Sigmoid colon (tissue), 6 donors: ENCODE measurements at regions not wholly inside any gene's neighbourhood (a gene's known extent, or its start where the extent isn't known, plus 50 kb on each side); places are given as distances from the start of the nearest gene placed in this dataset.

Source experiments
- DNase-seq: peaks from one replicate; pipeline ENCODE4 v3.0.0-alpha.2; 2019
- H3K27ac ChIP-seq, 4 donors: fragments of 200-600 bp; sonication (generic); one replicate each; pipeline ENCODE4 v1.5.1; 2016 to 2019; ENCODE audit warnings: mild to moderate bottlenecking in 1 of 4
- H3K27me3 ChIP-seq, 3 donors: fragments of 200-600 bp; sonication (generic); one replicate each; pipeline ENCODE4 v1.5.1; 2019; ENCODE audit warnings: mild to moderate bottlenecking in 1 of 3
- H3K36me3 ChIP-seq, 4 donors: fragments of 200-600 bp; sonication (generic); one replicate each; pipeline ENCODE4 v1.5.1; 2016 to 2019
- H3K4me1 ChIP-seq, 4 donors: fragments of 200-600 bp; sonication (generic); one replicate each; pipeline ENCODE4 v1.5.1; 2017 to 2019
- H3K4me3 ChIP-seq, 4 donors: fragments of 200-600 bp; sonication (generic); one replicate each; pipeline ENCODE4 v1.5.1; 2017 to 2019; ENCODE audit warnings: mild to moderate bottlenecking in 2 of 4, moderate library complexity in 1 of 4
- H3K9me3 ChIP-seq, 4 donors: fragments of 200-600 bp in 3 of 4; sonication (generic) in 3 of 4; one replicate each; pipeline versions ENCODE4 v1.5.1 to v1.6.1; 2013 to 2019
- CTCF ChIP-seq, 4 experiments: fragments of 450-650 bp in 3 of 4; fragments of 200-600 bp in 1 of 4; IDR thresholded peaks; one replicate each; pipeline ENCODE4 v1.5.1; 2016 to 2019; ENCODE audit warnings: antibody characterized with exemption in 4 of 4, mild to moderate bottlenecking in 3 of 4, moderate library complexity in 2 of 4
- EP300 ChIP-seq, 4 donors: sonication (generic); formaldehyde crosslinking; IDR thresholded peaks; one replicate each; pipeline ENCODE4 v1.6.1; 2017; ENCODE audit warnings: antibody characterized with exemption in 4 of 4
- POLR2A ChIP-seq, 2 donors: fragments of 450-650 bp; IDR thresholded peaks; one replicate each; pipeline ENCODE4 v1.6.1; 2016; ENCODE audit warnings: antibody characterized with exemption in 2 of 2, mild to moderate bottlenecking in 2 of 2, moderate library complexity in 2 of 2
- POLR2AphosphoS5 ChIP-seq, 4 donors: sonication (generic); formaldehyde crosslinking; IDR thresholded peaks; one replicate each; pipeline ENCODE4 v1.6.1; 2017; ENCODE audit warnings: antibody characterized with exemption in 4 of 4
- WGBS, 2 donors: extraction: QIAGEN DNeasy Blood & Tissue Kit; methylation state at CpG; one replicate each; pipeline ENCODE4 v1.1.7; 2013; 5-methylcytosine and 5-hydroxymethylcytosine counted together
- intact Hi-C: fragments of 100-400 bp; cut with DNase I; formaldehyde crosslinking; loops from one replicate; pipeline ENCODE4 v1.15.1; 2023
- donor health status: healthy with polysubstance abuse.
- donor health status: healthy.

- no peaks in the 10 kb centered on the region for H3K9me3 ChIP-seq
- WGBS, 2 donors, result 91 to 94% methylated on average over 4 of the region's 4 CpGs
- H3K4me3 ChIP-seq, result no peak overlapping the region
- H3K36me3 ChIP-seq, result no peaks in the 10 kb centered on the region
- H3K27me3 ChIP-seq, result no peaks in the 10 kb centered on the region
- TF ChIP-seq EP300 (IDR thresholded peaks at IDR 0.05), result no peak
- no peak for TF ChIP-seq POLR2A (IDR thresholded peaks at IDR 0.05)
- TF ChIP-seq CTCF (IDR thresholded peaks at IDR 0.05), result no peak
- TF ChIP-seq POLR2AphosphoS5 (IDR thresholded peaks at IDR 0.05), result no peak
- peaks cover 0 to 14% (median 6%) of the 10 kb centered on the region in 4 donors for H3K4me1 ChIP-seq
- no peak overlapping the region for H3K27ac ChIP-seq
- intact Hi-C loops, result no loop called here
- DNase-seq, result no peak
Observed at GRCh38 chr1:193555662-193556441, 369.4 kb upstream of the B3GALT2 start.

GRCh38 chr1:193553564-193553963, 367.2 kb upstream of the B3GALT2 start:
- H3K4me3 ChIP-seq, result no peak overlapping the region
- intact Hi-C loops, result no loop called here
- no peaks in the 10 kb centered on the region for H3K27me3 ChIP-seq
- H3K27ac ChIP-seq, result no peak overlapping the region
- H3K4me1 ChIP-seq, result peaks cover 0 to 4% (median 2%) of the 10 kb centered on the region in 4 donors
- no peaks in the 10 kb centered on the region for H3K36me3 ChIP-seq
- no peak for TF ChIP-seq EP300 (IDR thresholded peaks at IDR 0.05)
- TF ChIP-seq POLR2A (IDR thresholded peaks at IDR 0.05), result no peak
- TF ChIP-seq POLR2AphosphoS5 (IDR thresholded peaks at IDR 0.05), result no peak
- no peak for TF ChIP-seq CTCF (IDR thresholded peaks at IDR 0.05)
- no peak for DNase-seq
- 85 to 96% methylated on average over 2 of the region's 2 CpGs for WGBS, 2 donors
- no peaks in the 10 kb centered on the region for H3K9me3 ChIP-seq

GRCh38 chr1:193552274-193552673, 365.9 kb upstream of the B3GALT2 start:
- intact Hi-C loops, result no loop called here
- H3K9me3 ChIP-seq, result no peaks in the 10 kb centered on the region
- TF ChIP-seq POLR2A (IDR thresholded peaks at IDR 0.05) (no peak), CTCF (IDR thresholded peaks at IDR 0.05) (no peak), EP300 (IDR thresholded peaks at IDR 0.05) (no peak), POLR2AphosphoS5 (IDR thresholded peaks at IDR 0.05) (no peak)
- no peaks in the 10 kb centered on the region for H3K4me1 ChIP-seq
- 94 to 95% methylated on average over 4 of the region's 4 CpGs for WGBS, 2 donors
- no peak overlapping the region for H3K4me3 ChIP-seq
- H3K27me3 ChIP-seq, result no peaks in the 10 kb centered on the region
- DNase-seq, result no peak
- H3K36me3 ChIP-seq, result no peaks in the 10 kb centered on the region
- H3K27ac ChIP-seq, result no peak overlapping the region

- H3K27ac ChIP-seq, result no peak overlapping the region
- H3K4me3 ChIP-seq, result no peak overlapping the region
- no peaks in the 10 kb centered on the region for H3K27me3 ChIP-seq
- no peak for DNase-seq
- no peaks in the 10 kb centered on the region for H3K9me3 ChIP-seq
- TF ChIP-seq POLR2AphosphoS5 (IDR thresholded peaks at IDR 0.05), result no peak
- TF ChIP-seq CTCF (IDR thresholded peaks at IDR 0.05), result no peak
- no peak for TF ChIP-seq EP300 (IDR thresholded peaks at IDR 0.05)
- no peak for TF ChIP-seq POLR2A (IDR thresholded peaks at IDR 0.05)
- WGBS, 2 donors, result 19 to 70% methylated on average over 1 of the region's 1 CpG
- H3K36me3 ChIP-seq, result no peaks in the 10 kb centered on the region
- H3K4me1 ChIP-seq, result no peaks in the 10 kb centered on the region
- intact Hi-C loops, result no loop called here
Observed at GRCh38 chr1:193549081-193549480, 362.7 kb upstream of the B3GALT2 start.

- DNase-seq, result no peak
- TF ChIP-seq POLR2AphosphoS5 (IDR thresholded peaks at IDR 0.05) (no peak), EP300 (IDR thresholded peaks at IDR 0.05) (no peak), POLR2A (IDR thresholded peaks at IDR 0.05) (no peak), CTCF (IDR thresholded peaks at IDR 0.05) (no peak)
- intact Hi-C loops, result no loop called here
- H3K36me3 ChIP-seq, result no peaks in the 10 kb centered on the region
- no peaks in the 10 kb centered on the region for H3K4me1 ChIP-seq
- no peak overlapping the region for H3K4me3 ChIP-seq
- no peak overlapping the region for H3K27ac ChIP-seq
- 27 to 75% methylated on average over 2 of the region's 2 CpGs for WGBS, 2 donors
- H3K27me3 ChIP-seq, result no peaks in the 10 kb centered on the region
- H3K9me3 ChIP-seq, result no peaks in the 10 kb centered on the region
Observed at GRCh38 chr1:193545171-193545570, 358.8 kb upstream of the B3GALT2 start.
